ENCODE measurements at regions not wholly inside any gene's neighbourhood (a gene's known extent, or its start where the extent isn't known, plus 50 kb on each side); places are given as distances from the start of the nearest gene placed in this dataset.
A peak's percentile ranks its signal among the peaks of the same experiment; 100 is the strongest.

DNA sequence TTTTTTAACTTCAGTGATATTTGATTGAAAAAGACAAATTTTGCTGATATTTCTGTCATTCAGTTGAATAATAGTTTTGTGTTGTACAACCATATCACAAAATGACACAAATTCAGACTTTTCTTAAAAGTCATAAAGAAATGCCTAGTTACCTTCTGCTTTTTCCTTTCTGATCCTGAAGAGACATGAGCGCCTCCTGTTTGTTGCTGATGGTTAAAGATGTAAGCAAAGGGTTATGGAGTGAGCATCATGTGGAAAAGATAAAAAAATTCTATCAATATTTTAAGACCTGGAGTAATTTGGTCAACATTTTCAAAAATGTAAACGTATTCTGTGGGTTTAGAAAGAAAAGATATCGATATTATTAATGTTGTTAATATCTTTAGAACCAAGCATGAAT, 669.9 kb upstream of the NR3C2 start:
- Histone ChIP-seq H4K91ac (replicated peaks; ENCODE audit: insufficient read length, low read length) (no peak overlapping the region), H2AK5ac (ENCODE audit: low read depth, low read length) (no peak overlapping the region), H3K18ac (ENCODE audit: extremely low read depth, low read length) (no peak overlapping the region), H2AFZ (ENCODE audit: low read length) (no peak overlapping the region), H3K56ac (replicated peaks; ENCODE audit: insufficient read length, low read depth, low read length) (no peak overlapping the region), H3K9ac (replicated peaks in 1 of 4; ENCODE audit: extremely low read depth in 1 of 4, low read depth in 3 of 4, low read length in 3 of 4) (no peak overlapping the region), H2BK12ac (ENCODE audit: low read depth, low read length) (no peak overlapping the region), H3K27ac (ENCODE audit: low read depth, low read length) (no peak overlapping the region), H3K4me2 (ENCODE audit: insufficient read depth in 1 of 2, low read depth in 2 of 2, low read length in 2 of 2) (no peak overlapping the region), H3K27me3 (replicated peaks in 1 of 4; ENCODE audit: control insufficient read depth in 3 of 4, extremely low read depth in 1 of 4, insufficient read depth in 3 of 4, low read length in 3 of 4) (no peaks in the 10 kb centered on the region), H2BK15ac (ENCODE audit: low read length) (no peak overlapping the region), H3K4me3 (ENCODE audit: extremely low read depth in 1 of 4, insufficient read depth in 2 of 4, low read depth in 3 of 4, low read length in 4 of 4) (no peak overlapping the region), H3K9me3 (ENCODE audit: insufficient read depth in 2 of 2, low read depth in 1 of 2, low read length in 1 of 2) (no peaks in the 10 kb centered on the region), H2BK20ac (ENCODE audit: low read length) (no peak overlapping the region), H4K5ac (ENCODE audit: insufficient read length, low read depth, low read length) (no peak overlapping the region), H3K4me1 (replicated peaks in 1 of 4; ENCODE audit: control insufficient read depth in 3 of 4, insufficient read depth in 4 of 4, low read length in 3 of 4) (no peaks in the 10 kb centered on the region), H3K79me1 (ENCODE audit: low read depth, low read length) (no peaks in the 10 kb centered on the region), H2BK120ac (replicated peaks; ENCODE audit: low read depth, low read length) (no peak overlapping the region), H3K14ac (ENCODE audit: insufficient read length) (no peak overlapping the region), H2BK5ac (ENCODE audit: low read depth, low read length) (no peak overlapping the region), H4K8ac (ENCODE audit: extremely low read depth, insufficient read depth, low read length) (no peak overlapping the region), H3K23me2 (ENCODE audit: low read depth, low read length) (no peaks in the 10 kb centered on the region), H4K20me1 (replicated peaks in 1 of 2; ENCODE audit: control insufficient read depth in 1 of 2, insufficient read depth in 2 of 2, low read length in 2 of 2) (no peaks in the 10 kb centered on the region), H3K36me3 (ENCODE audit: control insufficient read depth in 2 of 4, insufficient read depth in 4 of 4, low read length in 3 of 4) (no peaks in the 10 kb centered on the region), H3K23ac (ENCODE audit: insufficient read length) (no peak overlapping the region), H3K79me2 (ENCODE audit: control insufficient read depth in 1 of 2, insufficient read depth in 2 of 2, low read length in 2 of 2) (no peaks in the 10 kb centered on the region), H3K4ac (replicated peaks; ENCODE audit: insufficient read length, low read depth, low read length) (no peak overlapping the region)
- FAIRE-seq: no peak
- ChIA-PET CTCF (ENCODE audit: partially characterized antibody) (no interaction called here), POLR2A (ENCODE audit: partially characterized antibody) (no interaction called here)
- no peak for DNase-seq (ENCODE audit: low read depth in 1 of 2, low spot score in 2 of 2)
- TF ChIP-seq BACH1 (IDR thresholded peaks at IDR 0.05; ENCODE audit: low read length) (no peak), KDM5A (IDR thresholded peaks at IDR 0.05; ENCODE audit: low read length) (no peak), CTBP2 (IDR thresholded peaks at IDR 0.05; ENCODE audit: borderline replicate concordance, insufficient read depth, insufficient read length, low read length) (no peak), CHD1 (IDR thresholded peaks at IDR 0.05; ENCODE audit: low read depth, low read length) (no peak), RAD21 (IDR thresholded peaks at IDR 0.05 in 1 of 2, conservative IDR thresholded peaks at IDR 0.05 in 1 of 2; ENCODE audit: low read depth in 2 of 2, low read length in 2 of 2) (peak; percentile 26 to 38; a peak in 1 of 4 replicates), CBX5 (IDR thresholded peaks at IDR 0.05; ENCODE audit: low read depth, low read length) (no peak)
- TF ChIP-seq, protein P1, sequence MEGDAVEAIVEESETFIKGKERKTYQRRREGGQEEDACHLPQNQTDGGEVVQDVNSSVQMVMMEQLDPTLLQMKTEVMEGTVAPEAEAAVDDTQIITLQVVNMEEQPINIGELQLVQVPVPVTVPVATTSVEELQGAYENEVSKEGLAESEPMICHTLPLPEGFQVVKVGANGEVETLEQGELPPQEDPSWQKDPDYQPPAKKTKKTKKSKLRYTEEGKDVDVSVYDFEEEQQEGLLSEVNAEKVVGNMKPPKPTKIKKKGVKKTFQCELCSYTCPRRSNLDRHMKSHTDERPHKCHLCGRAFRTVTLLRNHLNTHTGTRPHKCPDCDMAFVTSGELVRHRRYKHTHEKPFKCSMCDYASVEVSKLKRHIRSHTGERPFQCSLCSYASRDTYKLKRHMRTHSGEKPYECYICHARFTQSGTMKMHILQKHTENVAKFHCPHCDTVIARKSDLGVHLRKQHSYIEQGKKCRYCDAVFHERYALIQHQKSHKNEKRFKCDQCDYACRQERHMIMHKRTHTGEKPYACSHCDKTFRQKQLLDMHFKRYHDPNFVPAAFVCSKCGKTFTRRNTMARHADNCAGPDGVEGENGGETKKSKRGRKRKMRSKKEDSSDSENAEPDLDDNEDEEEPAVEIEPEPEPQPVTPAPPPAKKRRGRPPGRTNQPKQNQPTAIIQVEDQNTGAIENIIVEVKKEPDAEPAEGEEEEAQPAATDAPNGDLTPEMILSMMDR (IDR thresholded peaks at IDR 0.05; ENCODE audit: control extremely low read depth in 1 of 3, insufficient read depth in 1 of 3, low read depth in 1 of 3, low read length in 3 of 3): peak in 1 of 3 experiments; percentile 19; a peak in 2 of 4 replicates
- 81% methylated on average over 3 of the region's 3 CpGs; no CpG with 5 or more reads in 1 of the 2 experiments for WGBS, 2 experiments (ENCODE audit: extremely low coverage in 1 of 2, insufficient coverage in 1 of 2, insufficient read length in 1 of 2, insufficient replicate concordance in 2 of 2, low coverage in 1 of 2, low lambda C conversion rate in 2 of 2, missing lambda C conversion rate in 1 of 2)

Data from H1 (cell line).